NCI-H128 (cell line): ENCODE measurements at regions not wholly inside any gene's neighbourhood (a gene's known extent, or its start where the extent isn't known, plus 50 kb on each side); places are given as distances from the start of the nearest gene placed in this dataset.

Experiments
- DNase-seq: peaks from one replicate; lab custom pipeline; 2025; ENCODE audit not compliant: unreplicated experiment; lab: John Stamatoyannopoulos, UW

DNA sequence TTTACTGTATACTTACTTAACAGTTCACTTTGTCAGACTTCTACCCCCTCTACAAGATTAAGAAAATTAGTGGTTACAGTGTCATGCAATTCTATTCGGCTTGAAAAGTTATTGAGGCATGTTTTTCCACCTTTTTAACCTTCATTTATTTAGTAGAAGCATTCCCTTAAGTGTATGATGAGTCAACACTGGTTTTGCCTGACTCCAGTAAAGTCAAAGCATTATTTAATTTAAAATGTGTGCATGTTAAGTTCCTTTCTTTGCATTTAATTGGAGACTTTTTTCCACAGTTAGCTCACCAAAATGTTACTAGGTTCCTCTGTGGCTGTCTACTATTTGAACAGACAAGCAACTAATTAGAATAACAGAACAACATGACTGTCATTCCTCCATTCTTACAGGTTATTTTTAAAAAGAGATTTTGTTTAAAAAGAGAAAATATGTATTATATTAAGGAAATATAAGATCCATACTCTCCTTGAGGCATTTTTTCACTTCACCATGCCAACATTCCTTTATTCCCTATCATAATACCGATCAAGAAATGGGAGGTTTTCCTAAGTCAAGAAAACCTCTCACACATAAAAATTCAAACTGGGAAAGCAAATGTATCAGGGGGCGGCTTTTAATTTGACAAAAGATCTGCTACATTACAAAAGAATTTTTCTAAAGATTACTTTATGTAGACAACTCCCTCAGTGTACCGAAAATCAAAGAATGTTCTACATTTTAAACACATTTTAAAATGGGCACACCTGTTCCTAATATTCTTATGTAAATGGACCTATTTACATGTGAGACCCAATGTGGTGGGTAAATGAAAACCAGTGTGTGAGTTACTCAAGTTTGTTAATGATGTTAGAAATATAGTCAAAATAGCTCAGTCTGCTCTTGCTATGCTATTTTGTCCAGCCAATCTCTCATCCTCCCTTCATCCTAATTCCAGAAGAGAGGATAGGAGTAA, 361.2 kb downstream of the UTRN start:
- no peak for DNase-seq

DNA sequence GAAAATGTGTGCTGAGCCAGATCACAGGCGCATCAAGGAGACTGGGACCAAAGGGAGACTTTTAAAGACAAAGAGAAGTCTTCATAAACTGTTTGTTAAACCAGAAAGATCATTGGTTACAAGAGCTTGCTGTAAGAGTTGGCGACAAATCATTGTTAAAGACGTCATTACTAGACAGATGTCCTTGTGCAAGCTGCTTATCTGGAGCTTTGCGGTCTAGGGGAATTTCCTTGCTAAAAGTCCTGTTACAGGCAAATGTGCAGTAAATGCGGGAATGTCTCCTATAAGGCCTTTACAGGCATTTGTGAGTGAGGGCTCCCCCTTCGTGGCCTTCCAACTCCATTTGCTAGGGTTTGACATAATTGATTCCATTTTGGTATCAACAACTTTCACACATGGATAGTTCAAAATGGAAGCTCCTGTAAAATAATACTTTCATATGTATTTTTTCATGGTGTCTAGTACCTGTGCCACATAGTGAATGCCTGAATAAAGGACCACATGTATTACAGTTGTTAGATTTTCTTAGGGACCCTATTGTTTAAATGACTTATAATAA, 362.4 kb downstream of the UTRN start:
- DNase-seq: no peak

GRCh38 chr6:144647971-144648651, 363.0 kb downstream of the UTRN start:
- DNase-seq: no peak

- no peak for DNase-seq
Measured at GRCh38 chr6:144649085-144649484, 363.9 kb downstream of the UTRN start.

DNA sequence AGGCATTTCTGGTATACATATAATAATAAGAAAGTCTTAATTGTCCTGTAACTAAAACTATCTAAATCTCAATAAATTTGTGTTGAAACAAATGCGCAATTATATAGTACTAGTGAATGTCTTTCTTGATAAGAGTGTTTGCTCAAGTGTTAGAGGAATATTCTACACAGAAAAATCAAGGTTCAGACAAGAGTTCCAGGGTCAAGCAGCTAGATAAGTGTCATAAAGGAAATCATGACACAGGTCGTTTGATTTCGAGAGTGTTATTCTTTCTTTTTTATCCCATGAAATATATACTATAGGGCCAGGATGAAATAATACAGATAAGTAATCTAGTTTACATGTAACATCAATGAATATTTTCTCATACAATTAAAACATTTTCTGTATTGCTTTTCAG, 366.1 kb downstream of the UTRN start:
- no peak for DNase-seq

DNA sequence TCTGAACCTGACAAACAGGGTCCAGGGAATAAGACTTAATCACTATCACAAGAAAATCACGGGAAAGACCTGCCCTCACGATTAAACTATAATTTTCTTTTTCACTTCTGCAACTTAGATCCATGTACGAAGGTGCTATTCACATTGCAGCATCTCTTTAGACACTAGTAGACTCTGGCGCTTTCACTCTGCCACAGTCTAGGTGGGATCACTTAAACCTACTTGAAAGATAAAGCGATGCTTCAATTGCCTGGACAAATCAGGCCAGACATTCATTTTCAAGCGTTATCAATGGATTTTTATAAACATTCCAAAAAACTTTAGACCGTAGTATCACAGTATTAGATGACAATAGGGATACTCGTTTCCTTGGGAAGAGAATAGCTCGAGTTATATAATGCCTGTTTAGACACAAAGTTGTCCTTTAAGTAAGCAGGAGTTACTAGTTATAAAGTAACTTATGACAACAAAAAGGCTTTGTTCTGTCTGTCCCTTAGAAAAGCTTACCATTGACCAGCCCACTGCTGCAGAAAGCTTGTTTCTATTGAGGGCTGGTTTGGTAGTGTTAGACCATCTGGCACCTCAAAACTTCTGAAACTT, 367.3 kb downstream of the UTRN start:
- no peak for DNase-seq

DNA sequence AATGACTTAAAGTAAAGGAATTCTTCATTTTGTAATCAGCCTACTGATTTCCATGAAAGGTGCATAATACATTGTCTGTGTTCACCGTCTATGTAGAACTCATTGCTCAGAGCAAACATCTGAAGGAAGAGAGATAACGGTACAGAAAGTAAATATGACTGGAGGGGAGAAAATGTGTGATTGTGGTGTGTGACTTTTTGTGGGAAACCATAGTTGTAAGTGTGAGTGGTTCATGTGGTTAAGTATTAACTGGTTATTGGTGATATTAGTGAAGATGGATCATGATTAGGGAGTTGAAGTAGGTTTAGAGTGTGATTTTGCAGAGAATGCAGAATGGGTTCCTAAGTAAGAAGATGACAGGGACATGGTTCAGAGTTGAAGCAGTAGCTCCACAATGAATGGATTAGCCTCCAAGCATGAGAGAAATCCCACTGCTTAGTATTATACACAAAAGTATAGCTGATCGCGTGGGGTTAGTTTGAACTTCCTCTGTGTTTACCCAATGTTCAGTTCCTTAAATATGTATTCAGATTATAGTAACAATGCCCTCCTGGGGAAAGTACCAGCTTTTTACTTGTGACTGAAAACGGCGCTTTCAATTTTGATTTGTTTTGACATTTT, 368.9 kb downstream of the UTRN start:
- DNase-seq: no peak

GRCh38 chr6:144654506-144654905, 369.4 kb downstream of the UTRN start:
- DNase-seq: no peak

- DNase-seq: no peak
Measured at GRCh38 chr6:144655376-144655775, 370.2 kb downstream of the UTRN start.

GRCh38 chr6:144657691-144658090, 372.6 kb downstream of the UTRN start:
- DNase-seq: peak; percentile 29

- DNase-seq: no peak
Measured at GRCh38 chr6:144659202-144660182, 374.4 kb downstream of the UTRN start.

GRCh38 chr6:144660561-144661115, 375.5 kb downstream of the UTRN start:
- DNase-seq: no peak

DNA sequence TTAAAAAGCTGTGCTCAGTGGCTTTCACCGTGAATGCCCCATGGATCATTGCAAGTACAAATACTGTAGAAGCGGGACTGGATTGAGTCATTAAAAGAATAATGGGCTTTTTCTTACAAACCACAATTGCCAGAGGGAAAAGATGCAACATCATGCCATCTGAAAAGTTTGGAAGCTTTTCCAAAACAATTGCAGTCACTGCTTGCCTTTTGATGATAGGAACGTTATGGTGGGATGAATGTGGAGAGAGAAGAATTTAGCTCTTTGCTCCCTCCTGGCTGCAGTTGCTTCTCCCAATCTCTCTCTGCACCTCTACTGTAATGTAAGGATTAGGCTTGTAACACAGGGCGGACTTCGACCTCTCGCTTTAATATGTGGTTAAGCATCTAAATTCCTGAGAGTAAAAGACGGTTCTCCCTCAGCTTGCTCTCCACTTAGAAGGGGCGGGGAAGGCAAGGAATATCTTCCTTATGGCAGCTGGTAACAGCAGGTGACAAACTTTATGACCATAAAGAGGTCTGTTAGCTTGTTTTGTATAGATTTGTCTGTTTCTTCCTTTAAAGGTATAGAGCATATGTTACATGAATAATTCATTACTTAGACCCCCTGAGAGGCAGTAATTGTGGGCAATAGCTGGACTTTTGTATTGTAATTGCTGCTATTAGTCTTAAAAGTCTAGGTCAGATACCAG, 376.1 kb downstream of the UTRN start:
- no peak for DNase-seq

DNA sequence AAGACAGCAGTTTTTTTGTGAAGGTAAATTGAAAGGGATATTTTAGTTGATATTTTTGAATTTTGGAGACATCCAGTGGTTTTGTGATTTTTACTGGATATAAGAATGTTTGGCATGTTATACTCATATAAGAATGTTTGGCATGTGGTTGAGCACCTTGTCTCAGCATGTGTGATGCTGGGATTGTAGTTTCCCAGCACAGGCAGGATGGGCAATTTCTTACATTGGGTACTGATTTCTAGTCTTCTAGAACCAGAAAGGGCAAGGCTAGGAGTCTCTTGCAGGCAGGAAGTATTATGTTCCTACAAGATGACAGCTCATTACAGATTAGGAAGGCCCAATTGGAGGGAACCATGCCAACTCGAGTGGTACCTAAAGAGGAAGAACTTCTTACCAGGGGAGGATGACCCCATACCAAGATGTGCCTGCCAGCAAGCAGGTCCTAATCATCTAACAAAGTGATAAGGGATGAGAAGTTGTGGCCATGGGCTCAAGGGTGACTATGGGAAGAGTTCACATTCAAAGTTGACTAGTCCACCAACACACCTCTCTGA, 377.8 kb downstream of the UTRN start:
- DNase-seq: no peak

DNA sequence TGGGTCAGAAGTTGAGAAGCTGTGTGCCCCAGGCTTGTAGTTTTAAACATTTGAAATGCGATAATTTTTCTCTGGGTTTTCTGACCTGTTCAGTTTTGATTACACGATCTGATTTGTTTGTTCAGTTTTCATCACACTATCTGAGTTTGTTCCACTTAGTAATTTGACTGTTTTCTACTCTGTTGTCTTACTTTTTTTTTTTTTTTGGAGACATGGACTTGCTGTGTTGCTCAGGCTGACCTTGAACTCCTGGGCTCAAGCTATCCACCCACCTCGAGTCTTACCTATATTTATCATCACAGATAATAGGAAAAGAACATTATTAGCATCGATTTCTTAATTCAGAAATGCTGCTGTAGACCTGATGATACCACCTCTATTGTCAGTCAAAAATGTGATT, 379.1 kb downstream of the UTRN start:
- DNase-seq: no peak

- no peak for DNase-seq
Measured at GRCh38 chr6:144664947-144665346, 379.8 kb downstream of the UTRN start.

DNA sequence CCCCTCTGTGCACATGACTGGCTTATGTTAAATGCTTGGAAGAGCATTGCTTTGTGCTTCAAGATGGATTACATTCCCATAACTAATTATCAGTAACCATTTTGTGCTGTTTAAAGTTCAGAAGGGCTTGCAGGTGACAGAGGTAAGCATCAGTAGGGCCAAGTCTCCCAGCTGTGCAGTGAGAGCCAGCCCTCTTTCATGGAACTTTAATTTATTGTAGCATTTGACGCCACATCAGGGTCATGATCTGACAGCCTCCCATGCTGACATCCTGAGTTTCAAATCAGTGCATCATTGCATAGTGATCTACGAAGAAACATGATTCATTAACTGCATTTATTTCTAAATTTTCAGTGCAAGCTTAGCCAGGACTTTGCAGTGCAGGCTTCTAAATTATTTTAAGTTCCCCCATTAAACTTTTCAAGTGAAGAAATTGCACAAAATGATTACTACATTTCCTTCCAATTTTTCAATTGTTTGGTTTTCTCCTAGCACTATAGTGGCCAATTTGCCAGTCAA, 380.9 kb downstream of the UTRN start:
- no peak for DNase-seq

DNA sequence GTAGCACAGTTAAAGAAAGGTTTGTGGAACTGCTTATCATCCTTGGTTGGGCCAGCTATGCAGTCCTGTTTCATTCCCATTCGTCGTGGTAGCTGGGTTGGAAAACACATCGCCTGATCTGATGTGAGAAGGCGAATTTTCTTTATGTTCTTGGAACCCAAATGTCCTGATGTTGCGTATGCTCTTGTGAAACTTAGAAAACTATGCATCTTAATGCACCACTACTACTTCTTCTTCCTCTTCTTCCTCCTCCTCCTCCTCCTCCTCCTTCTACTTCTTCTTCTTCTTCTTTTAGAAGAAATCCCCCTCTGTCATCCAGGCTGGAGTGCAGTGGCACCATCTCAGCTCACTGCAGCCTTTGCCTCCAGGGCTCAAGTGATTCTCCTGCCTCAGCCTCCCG, 381.6 kb downstream of the UTRN start:
- DNase-seq: no peak
